GM23248 (cell line): ENCODE measurements at regions not wholly inside any gene's neighbourhood (a gene's known extent, or its start where the extent isn't known, plus 50 kb on each side); places are given as distances from the start of the nearest gene placed in this dataset.

Experiments used
- EZH2 ChIP-seq: fragments of 200-600 bp; sonication (generic); IDR thresholded peaks from 2 replicates; pipeline ENCODE4 v1.6.1; 2018; ENCODE audit warnings: antibody characterized with exemption, mild to moderate bottlenecking; ENCODE audit not compliant: insufficient read depth, poor library complexity, severe bottlenecking
- EZH2phosphoT487 ChIP-seq: fragments of 200-600 bp; sonication (generic); IDR thresholded peaks from 2 replicates; pipeline ENCODE4 v1.6.1; 2018; ENCODE audit warnings: antibody characterized with exemption, moderate library complexity, mild to moderate bottlenecking, low read depth; ENCODE audit not compliant: insufficient read depth

DNA sequence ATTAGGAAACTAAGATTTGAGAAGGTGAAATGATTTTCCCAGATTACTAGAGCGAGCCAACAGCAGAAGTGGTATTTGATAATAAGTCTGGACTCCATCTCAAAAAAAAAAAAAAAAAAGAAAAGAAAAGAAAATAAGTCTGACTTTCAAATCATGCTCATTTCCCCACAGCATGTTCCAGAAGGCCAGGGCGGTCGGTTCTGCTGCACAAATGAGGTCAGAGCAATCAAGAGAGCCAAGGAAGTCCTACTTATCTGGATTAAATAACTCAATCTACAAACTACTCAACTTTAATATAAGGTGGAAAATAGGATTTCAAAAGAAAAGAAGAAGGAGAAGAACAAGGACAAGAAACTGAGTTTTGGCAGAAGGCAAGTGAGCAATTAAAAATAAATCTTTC lies 130.4 kb upstream of the RASA1 start:
- no peak for TF ChIP-seq EZH2phosphoT487
- TF ChIP-seq EZH2, result no peak
